GM19328 (cell line): ENCODE measurements at regions not wholly inside any gene's neighbourhood (a gene's known extent, or its start where the extent isn't known, plus 50 kb on each side); places are given as distances from the start of the nearest gene placed in this dataset.

ENCODE experiments used
- ATAC-seq: cut with Tn5 transposase; IDR thresholded peaks from one replicate; pipeline ENCODE4 v1.9.1; 2021; ENCODE audit warnings: mild to moderate bottlenecking, moderate library complexity; ENCODE audit not compliant: unreplicated experiment

GRCh38 chr5:67293226-67293625 lies 96.6 kb upstream of the CD180 start:
- ATAC-seq, result no peak

DNA sequence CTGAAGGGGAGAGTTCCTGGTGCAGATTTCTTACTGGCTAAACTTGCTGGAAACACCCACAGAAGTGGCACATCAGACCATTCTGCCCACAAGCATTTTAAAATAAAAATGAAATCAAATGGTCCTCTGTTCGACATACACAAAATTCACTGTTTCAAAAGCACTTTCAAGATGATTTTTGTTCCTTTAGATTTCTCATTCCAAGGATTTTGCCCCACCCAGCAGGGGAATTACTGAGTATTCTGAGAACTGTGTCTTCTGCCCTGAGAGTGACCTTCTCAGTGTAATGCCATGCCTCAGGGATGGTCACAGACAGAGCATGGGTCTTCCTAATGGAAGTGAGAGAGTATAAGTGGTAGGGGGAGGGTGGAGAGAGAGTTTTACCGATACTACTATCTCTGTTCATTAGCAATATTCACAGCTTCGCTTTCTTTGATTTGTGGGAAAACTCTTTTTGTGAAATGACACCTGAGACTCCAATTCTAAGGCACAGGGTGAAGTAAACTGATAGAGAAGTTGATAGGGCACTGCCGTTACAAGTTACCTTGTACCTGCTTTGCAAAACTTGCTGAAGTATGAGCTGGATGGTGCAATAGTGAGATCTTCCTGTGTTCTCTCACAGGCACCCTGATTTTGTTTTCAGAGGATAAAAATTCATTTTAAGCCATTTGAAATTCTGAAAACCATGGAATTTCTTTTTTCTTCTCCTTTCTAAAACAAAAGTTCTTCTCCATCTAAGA lies 95.8 kb upstream of the CD180 start:
- no peak for ATAC-seq

DNA sequence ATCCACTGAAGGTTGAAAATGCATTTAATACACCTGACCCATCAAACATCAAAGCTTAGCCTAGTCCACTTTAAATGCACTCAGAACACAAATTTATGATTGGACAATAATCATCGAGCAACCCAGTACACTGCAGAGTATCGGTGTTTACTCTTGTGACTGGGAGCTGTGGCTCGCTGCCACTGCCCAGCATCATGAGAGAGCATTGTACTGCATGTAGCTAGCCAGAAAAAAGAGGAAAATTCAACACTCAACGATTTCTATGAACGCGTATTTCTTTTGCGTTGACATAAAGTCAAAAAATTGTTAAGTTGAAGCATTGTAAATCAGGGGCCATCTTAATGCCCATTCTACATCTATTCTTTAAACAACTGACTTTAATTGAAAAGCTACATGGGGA lies 95.1 kb upstream of the CD180 start:
- ATAC-seq, result no peak

DNA sequence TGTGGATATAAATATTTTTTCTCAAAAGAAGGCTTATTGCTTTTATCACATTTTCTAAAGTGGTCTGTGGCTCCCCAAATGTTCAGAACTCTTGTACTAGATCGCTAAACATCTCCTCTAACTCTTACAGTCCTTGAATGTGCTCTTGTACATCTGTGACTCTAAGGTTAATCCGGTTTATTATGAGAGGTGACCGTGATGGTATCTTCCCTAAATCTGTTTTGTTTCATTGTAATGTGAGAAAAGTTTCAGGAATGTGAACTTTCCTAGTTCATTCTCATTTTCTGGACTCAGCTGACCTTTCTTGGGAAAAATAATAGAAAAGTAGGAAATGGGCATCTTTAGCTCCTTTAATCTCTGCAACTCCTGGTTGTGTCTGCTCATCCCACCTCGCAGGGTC lies 94.5 kb upstream of the CD180 start:
- ATAC-seq, result no peak

DNA sequence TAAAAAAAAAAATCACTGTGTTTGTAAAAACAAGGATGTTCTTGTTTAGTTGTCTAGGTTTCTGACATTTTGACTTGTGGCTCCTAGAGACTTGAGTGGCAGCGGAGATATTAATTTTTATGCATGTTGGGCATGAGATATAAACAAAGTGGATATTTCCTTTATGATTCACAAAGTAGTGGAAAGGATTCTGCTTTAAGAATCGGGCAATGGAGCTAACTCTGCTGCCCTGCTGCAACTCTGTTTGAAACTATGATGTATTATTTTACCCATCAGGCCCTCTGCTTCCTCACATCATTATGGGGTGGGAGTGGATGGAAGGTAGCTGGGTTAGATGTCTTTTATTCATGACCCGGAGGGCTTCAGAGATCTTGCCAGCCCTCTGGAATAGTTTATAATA lies 94.1 kb upstream of the CD180 start:
- no peak for ATAC-seq

GRCh38 chr5:67289763-67290521 lies 93.3 kb upstream of the CD180 start:
- no peak for ATAC-seq

DNA sequence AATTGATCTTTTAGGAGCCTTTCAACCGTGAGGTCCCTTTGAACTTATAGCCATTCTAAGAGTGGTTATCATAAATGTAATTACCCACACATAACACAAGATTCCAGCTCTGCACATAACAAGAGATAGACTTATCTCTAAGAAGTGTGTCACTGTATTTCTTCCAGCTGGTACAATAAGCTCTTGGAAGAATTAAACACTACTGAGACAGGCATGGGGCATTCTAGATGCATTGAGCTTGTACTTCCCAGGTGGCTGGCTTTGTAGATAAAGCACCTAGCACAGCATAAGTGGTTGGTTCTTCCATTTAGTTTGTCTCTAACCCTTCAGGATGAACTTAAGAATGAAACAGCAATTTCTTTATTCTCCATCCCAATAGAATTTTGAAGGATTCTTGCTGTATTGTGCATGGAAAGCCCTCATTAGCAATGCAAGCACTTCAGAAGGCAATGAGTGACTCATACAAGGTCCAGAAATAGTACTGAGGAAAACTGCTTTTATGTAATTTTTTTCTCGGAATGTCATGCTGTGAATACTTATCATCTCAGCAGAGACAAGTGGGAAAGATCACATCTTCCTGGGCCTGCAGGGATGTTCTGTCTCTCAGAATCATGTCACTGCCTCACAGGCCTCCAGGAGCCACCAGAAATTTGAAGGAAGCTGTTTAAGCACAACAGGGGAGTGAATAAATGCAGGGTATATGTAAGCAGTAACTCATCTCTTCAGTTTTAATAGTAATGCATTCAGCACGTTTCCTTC lies 91.1 kb upstream of the CD180 start:
- ATAC-seq, result no peak

DNA sequence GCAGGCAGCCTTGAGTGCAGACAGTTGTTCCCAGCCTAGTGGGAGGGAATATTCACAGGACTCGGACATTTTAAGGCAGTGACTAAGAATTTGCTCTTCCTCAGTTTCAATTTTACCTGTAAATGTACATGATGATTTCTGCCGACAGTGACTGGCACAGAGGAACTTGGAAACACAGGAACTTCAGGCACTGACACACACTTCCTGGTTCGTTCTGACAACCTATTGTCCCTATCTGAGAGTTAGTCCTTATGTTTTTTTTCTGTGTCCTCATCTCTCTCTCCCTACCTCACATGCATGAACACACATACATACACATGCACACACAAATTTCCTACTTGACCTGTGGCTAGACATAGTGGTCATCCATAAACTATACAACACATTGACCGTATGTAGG lies 89.4 kb upstream of the CD180 start:
- no peak for ATAC-seq

DNA sequence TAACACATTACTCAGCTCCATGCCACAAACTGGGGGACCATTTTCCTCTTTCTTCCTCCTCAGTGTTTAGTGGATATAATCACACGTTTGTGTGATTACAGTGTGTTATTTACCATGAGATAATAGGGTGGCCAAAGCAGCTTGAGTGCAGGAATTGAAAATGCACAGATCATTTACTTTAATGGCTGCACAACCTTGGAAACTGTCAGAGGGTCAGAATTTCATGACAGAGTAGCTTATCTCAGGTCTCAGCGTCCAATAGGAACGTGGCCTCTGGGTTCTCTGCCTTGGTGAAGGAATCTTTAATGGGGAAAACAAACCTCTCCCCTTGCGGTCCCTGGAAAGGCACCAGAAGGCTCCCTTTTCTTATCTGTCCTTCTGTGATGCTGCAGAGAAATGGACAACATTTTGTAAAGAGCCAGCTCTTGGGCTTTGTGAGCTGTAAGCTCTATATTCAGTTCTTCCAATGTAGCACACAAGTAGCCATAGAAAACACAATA lies 87.4 kb upstream of the CD180 start:
- no peak for ATAC-seq

DNA sequence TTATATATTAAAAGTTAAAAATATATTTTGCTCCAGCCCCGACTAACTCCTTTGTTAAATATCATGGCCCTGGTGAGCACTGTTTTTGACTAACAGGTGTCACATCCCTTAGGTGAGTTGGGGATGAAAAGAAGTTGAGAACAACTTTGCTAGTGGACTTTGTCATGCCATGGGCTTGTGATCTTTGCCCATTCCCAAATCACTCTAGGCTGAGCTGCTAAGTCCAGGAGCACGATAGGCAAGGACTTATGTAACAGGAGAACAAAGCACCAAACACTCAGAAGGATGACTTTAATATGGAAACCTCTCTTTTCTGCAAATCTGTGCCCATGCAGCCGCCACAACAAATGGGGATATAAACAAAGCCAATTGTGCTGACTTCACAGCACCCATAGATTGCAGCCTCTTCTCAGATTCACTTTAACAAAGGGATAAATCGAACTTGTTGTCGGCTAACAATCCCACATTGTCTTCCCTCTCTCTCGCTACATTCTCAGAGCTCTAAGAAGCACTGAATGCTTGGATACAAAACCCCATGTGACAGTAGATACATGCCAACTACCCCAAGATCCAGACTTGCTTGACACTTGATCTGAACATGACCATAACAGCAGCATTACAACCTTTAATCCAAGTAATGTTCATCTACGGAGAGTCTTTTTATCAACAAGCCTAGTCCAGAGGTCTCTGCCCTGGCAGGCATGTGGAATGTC lies 86.8 kb upstream of the CD180 start:
- no peak for ATAC-seq

GRCh38 chr5:67281874-67282273 lies 85.3 kb upstream of the CD180 start:
- no peak for ATAC-seq

DNA sequence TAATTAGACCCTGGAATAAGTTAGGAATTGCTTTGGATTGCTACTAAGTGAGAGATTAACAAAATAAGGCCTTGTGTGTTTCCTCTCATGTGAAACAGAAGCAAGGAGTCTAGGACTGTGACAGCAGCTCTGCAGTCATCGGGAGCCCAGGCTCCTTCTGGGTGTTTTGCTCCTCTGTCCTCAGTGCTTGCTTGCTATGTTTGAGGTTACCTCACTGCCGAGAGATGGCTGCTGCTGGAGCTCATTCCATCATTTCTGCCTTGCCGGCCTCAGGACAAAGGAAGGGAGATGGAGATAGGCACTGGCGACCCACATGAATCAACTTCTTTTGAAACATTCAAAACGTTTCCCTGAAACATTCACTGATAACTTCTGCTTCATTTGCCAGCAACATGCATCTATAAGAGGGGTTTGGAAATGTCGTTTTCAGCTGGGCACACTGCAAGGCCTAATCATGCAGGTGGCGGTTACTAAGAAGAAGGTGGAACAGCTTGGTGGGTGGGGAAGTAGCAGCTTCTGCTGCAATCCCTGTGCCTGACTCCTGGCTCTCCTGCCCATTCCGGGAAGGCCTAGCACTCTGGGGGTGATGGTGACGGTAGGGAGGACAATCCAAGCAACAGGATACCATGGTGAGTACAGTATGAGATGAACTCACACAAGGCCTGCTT lies 77.2 kb upstream of the CD180 start:
- ATAC-seq, result no peak

- ATAC-seq, result no peak
These were observed 76.0 kb upstream of the CD180 start for GRCh38 chr5:67272453-67273130.

DNA sequence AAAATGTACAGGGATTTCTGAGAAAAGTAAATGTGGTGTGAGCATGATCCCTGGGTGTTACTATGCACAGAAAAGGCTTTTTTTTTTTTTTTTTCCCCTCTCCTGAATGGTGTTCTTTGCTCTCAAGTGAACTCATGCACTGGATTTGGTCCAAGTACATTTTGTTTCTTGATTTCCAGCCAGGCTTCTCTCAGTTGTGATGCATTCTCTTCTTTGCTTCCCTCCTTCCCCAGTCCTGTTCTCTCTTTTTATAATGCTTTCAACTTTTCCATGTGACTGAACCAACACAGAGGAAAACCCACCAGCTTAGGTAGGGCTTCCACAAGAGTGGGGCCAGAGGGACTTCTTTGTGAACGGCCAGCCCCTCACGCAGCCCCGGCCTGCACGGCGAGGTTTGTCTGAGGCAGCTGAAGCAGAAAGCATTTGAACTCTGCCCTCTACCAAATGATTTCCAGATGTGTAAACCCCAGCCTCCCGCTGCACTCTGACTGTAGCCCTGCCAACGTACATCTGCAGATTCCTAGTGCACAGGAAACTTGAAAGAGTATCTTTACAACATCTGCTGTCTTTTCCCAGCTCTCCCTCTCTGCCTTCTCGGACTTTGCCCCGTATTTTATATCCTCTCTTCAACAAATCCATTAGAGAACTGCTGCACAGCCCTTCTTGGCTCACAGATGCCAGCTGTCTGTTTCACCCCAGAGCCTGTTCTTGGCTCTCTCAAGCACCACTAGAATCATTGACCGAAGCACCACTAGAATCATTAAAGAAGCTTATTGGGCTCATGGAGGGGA lies 71.8 kb upstream of the CD180 start:
- ATAC-seq, result no peak

- no peak for ATAC-seq
These were observed 71.1 kb upstream of the CD180 start for GRCh38 chr5:67267512-67268216.

DNA sequence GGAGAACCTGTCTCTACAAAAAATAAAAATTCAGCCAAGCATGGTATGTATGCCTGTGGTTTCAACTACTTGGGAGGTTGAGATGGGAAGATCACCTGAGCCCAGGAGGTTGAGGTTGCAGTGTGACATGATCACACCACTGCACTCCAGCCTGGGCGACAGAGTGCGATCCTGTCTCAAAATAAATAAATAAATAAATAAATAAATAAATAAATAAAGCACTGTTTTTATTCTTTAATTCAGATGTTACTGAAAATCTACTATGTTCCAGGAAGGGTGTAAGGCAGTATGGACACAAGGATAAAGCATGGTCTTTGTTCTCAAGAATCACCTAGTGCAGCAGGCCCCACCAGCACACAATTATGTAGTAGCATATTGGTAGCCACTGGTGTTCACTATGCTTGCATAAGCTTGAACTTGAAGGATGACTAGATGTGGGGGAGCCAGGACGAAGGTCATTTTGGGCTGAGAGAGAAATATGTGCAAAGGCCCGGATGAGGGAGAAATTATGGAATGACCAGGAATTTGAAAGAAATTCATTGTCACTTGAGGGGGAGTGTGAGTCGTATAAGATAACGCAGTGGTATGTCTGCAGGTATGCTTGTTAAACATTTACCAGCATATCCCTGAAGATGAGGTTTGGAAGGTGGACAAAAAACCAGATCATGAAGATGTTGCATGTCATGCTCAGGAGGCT lies 70.2 kb upstream of the CD180 start:
- no peak for ATAC-seq

GRCh38 chr5:67265951-67266350 lies 69.4 kb upstream of the CD180 start:
- no peak for ATAC-seq
